GM12891 (cell line): ENCODE measurements at regions not wholly inside any gene's neighbourhood (a gene's known extent, or its start where the extent isn't known, plus 50 kb on each side); places are given as distances from the start of the nearest gene placed in this dataset.

Source experiments
- POLR2A ChIP-seq: IDR thresholded peaks from 2 replicates; pipeline ENCODE4 v1.6.1; 2011; ENCODE audit warnings: low read depth, low read length, control low read depth
- POLR2AphosphoS5 ChIP-seq: IDR thresholded peaks from 2 replicates; pipeline ENCODE4 v1.6.1; 2011; ENCODE audit warnings: low read depth, low read length, control low read depth
- POU2F2 ChIP-seq: IDR thresholded peaks from 2 replicates; pipeline ENCODE4 v1.6.1; 2011; ENCODE audit warnings: low read depth, mild to moderate bottlenecking, control low read depth, low read length, moderate library complexity
- SPI1 ChIP-seq: IDR thresholded peaks from 2 replicates; pipeline ENCODE4 v1.6.1; 2011; ENCODE audit warnings: low read depth, low read length, control low read depth
- TAF1 ChIP-seq: IDR thresholded peaks from 2 replicates; pipeline ENCODE4 v1.6.1; 2011; ENCODE audit warnings: low read depth, low read length, control low read depth

- TF ChIP-seq POLR2AphosphoS5 (no peak), POLR2A (no peak), SPI1 (no peak), TAF1 (no peak), POU2F2 (no peak)
These were observed 357.0 kb downstream of the LRRC70 start for GRCh38 chr5:62935660-62936059.
